ENCODE measurements at regions not wholly inside any gene's neighbourhood (a gene's known extent, or its start where the extent isn't known, plus 50 kb on each side); places are given as distances from the start of the nearest gene placed in this dataset.
"Not testable (repeated sequence)": the region's sequence is repeated elsewhere in the genome, so short reads cannot be mapped to it uniquely, and the experiment has no call there.

- Mint-ChIP-seq H3K9me3 (peaks cover 11% of the 10 kb centered on the region), H3K27me3 (ENCODE audit: low read depth) (no peaks in the 10 kb centered on the region), H3K36me3 (ENCODE audit: insufficient read depth) (no peaks in the 10 kb centered on the region), H3K4me3 (no peak overlapping the region), H3K4me1 (ENCODE audit: low read depth) (no peaks in the 10 kb centered on the region)
- ATAC-seq (no peak), DNase-seq (no peak)
Measured at GRCh38 chr4:12926189-12927066, 557.7 kb downstream of the RAB28 start.

DNA sequence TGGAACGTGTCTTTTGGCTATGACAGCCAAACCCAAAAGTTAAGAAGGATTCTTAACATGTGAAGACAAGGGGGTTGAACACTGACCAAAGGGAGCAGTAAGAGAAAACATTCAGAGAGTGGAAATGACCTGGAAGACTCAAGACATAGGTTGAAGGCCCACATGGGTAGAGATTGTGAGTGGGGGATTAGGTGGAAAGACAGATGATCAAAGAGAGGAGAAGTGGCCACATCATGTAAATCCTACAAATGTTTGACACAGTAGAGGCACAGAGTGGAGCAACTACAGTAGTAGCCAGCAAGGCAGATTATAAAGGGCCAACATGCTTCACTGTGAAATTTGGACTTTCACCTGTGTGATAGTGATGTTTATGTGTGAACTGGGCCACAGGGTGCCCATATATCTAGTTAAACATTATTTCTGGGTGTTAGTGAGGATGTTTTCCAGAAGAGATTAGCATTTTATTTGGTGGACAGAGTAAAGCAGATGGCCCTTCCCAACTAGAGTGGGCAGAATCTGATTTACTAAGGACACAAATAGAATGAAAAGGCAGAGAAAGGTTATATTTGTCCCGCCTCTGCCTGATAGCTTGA is 559.3 kb downstream of the RAB28 start:
- ATAC-seq, result no peak
- Mint-ChIP-seq H3K4me1 (ENCODE audit: low read depth) (no peaks in the 10 kb centered on the region), H3K36me3 (ENCODE audit: insufficient read depth) (no peaks in the 10 kb centered on the region), H3K9me3 (peaks cover 8% of the 10 kb centered on the region), H3K4me3 (no peak overlapping the region), H3K27me3 (ENCODE audit: low read depth) (no peaks in the 10 kb centered on the region)
- no peak for DNase-seq

- no peaks in the 10 kb centered on the region for H3K27me3 Mint-ChIP-seq (ENCODE audit: low read depth)
- no peaks in the 10 kb centered on the region for H3K36me3 Mint-ChIP-seq (ENCODE audit: insufficient read depth)
- peaks cover 4% of the 10 kb centered on the region for H3K9me3 Mint-ChIP-seq
- DNase-seq (no peak), ATAC-seq (no peak)
- H3K4me1 Mint-ChIP-seq (ENCODE audit: low read depth), result no peaks in the 10 kb centered on the region
- H3K4me3 Mint-ChIP-seq, result no peak overlapping the region
Measured at GRCh38 chr4:12924253-12924652, 559.9 kb downstream of the RAB28 start.

GRCh38 chr4:12912896-12913418 is 571.2 kb downstream of the RAB28 start:
- no peak for DNase-seq
- H3K4me3 Mint-ChIP-seq, result no peak overlapping the region
- ATAC-seq, result no peak
- no peaks in the 10 kb centered on the region for H3K4me1 Mint-ChIP-seq (ENCODE audit: low read depth)
- no peaks in the 10 kb centered on the region for H3K36me3 Mint-ChIP-seq (ENCODE audit: insufficient read depth)
- H3K27me3 Mint-ChIP-seq (ENCODE audit: low read depth), result no peaks in the 10 kb centered on the region
- H3K9me3 Mint-ChIP-seq, result peaks cover 18% of the 10 kb centered on the region

- no peaks in the 10 kb centered on the region for H3K36me3 Mint-ChIP-seq (ENCODE audit: insufficient read depth)
- H3K27me3 Mint-ChIP-seq (ENCODE audit: low read depth), result no peaks in the 10 kb centered on the region
- peaks cover 18% of the 10 kb centered on the region for H3K9me3 Mint-ChIP-seq
- ATAC-seq (no peak), DNase-seq (no peak)
- no peaks in the 10 kb centered on the region for H3K4me1 Mint-ChIP-seq (ENCODE audit: low read depth)
- no peak overlapping the region for H3K4me3 Mint-ChIP-seq
Measured at GRCh38 chr4:12911750-12912358, 572.3 kb downstream of the RAB28 start.

GRCh38 chr4:12903640-12904039 is 580.5 kb downstream of the RAB28 start:
- DNase-seq; H3K4me3 Mint-ChIP-seq; H3K4me1 Mint-ChIP-seq (ENCODE audit: low read depth); ATAC-seq; H3K27me3 Mint-ChIP-seq (ENCODE audit: low read depth); H3K9me3 Mint-ChIP-seq; H3K36me3 Mint-ChIP-seq (ENCODE audit: insufficient read depth): not testable (repeated sequence)

DNA sequence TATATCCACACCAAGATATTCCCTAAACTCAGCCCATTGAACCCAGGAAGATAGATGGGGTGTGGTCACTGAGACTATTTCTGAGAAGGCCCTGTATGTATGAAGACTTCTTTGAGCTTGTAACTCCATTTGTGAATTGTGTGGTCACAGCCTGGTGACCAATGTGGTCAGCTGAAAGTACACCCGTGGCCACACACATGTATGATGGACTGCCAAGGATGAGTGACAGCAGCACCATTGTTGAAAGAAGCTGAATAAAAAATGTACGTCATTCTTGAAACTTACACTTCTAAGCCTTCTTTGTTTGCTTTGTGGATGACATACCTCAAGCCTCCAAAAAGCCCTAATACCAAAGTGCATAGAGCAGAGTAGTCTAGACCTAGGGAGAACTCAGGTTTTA is 581.4 kb downstream of the RAB28 start:
- H3K4me3 Mint-ChIP-seq, result no peak overlapping the region
- peaks cover 6% of the 10 kb centered on the region for H3K9me3 Mint-ChIP-seq

DNA sequence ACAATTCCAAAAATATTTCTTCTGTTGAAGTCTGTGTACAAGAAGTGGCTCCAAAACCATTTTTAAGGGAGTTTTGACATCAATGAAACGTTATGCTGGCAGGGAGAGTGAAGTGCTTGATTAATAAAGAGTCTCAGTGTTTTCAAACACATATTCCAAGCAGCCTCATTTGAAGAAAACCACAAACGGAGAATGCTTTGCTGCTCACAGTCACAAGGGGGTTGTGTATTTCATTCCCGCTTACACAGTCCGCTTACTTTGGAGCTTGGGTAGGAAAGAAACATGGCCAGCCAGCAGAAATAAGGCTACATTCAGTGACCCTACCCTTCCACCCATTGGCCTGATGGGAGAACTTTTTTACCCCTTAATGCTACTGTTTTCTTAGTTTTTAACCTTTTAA is 586.2 kb downstream of the RAB28 start:
- peaks cover 6% of the 10 kb centered on the region for H3K9me3 Mint-ChIP-seq

More for the DNA sequence above, 581.4 kb downstream of the RAB28 start:
- ATAC-seq (no peak), DNase-seq (no peak)
- Mint-ChIP-seq H3K36me3 (ENCODE audit: insufficient read depth) (no peaks in the 10 kb centered on the region), H3K4me1 (ENCODE audit: low read depth) (no peaks in the 10 kb centered on the region), H3K27me3 (ENCODE audit: low read depth) (no peaks in the 10 kb centered on the region)

DNA sequence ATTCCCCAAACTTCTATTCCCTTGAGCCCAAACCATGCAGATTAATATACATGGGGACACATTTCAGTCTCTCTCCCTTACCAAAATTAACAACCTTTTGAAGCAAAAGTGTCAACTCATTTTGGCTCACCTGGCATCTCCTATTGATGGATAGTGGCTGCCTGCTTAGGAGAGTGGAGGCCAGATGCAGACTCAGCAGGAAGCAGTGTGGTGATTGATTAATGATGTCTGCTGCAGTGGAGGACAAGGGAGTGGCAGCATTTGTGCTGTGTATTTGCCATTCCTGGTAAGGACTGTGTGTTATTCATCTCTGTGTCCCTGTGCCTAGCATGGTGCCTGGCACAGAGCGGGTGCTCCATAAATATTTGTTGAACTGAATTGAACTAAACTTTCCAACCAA is 590.1 kb downstream of the RAB28 start:
- H3K4me3 Mint-ChIP-seq, result no peak overlapping the region

More for the DNA sequence above, 586.2 kb downstream of the RAB28 start:
- no peak overlapping the region for H3K4me3 Mint-ChIP-seq
- ATAC-seq (no peak), DNase-seq (no peak)
- H3K36me3 Mint-ChIP-seq (ENCODE audit: insufficient read depth), result no peaks in the 10 kb centered on the region
- no peaks in the 10 kb centered on the region for H3K27me3 Mint-ChIP-seq (ENCODE audit: low read depth)
- H3K4me1 Mint-ChIP-seq (ENCODE audit: low read depth), result no peaks in the 10 kb centered on the region

GRCh38 chr4:12889054-12889453 is 595.1 kb downstream of the RAB28 start:
- DNase-seq (no peak), ATAC-seq (no peak)
- no peaks in the 10 kb centered on the region for H3K36me3 Mint-ChIP-seq (ENCODE audit: insufficient read depth)
- no peak overlapping the region for H3K4me3 Mint-ChIP-seq
- H3K4me1 Mint-ChIP-seq (ENCODE audit: low read depth), result no peaks in the 10 kb centered on the region
- H3K9me3 Mint-ChIP-seq, result peaks cover 15% of the 10 kb centered on the region
- H3K27me3 Mint-ChIP-seq (ENCODE audit: low read depth), result no peaks in the 10 kb centered on the region

More for the DNA sequence above, 590.1 kb downstream of the RAB28 start:
- H3K36me3 Mint-ChIP-seq (ENCODE audit: insufficient read depth), result no peaks in the 10 kb centered on the region
- no peaks in the 10 kb centered on the region for H3K4me1 Mint-ChIP-seq (ENCODE audit: low read depth)
- H3K27me3 Mint-ChIP-seq (ENCODE audit: low read depth), result no peaks in the 10 kb centered on the region
- peaks cover 4% of the 10 kb centered on the region for H3K9me3 Mint-ChIP-seq
- no peak for ATAC-seq
- no peak for DNase-seq

GRCh38 chr4:12884846-12885796 is 599.0 kb downstream of the RAB28 start:
- DNase-seq, result no peak
- no peak overlapping the region for H3K4me3 Mint-ChIP-seq
- no peaks in the 10 kb centered on the region for H3K27me3 Mint-ChIP-seq (ENCODE audit: low read depth)
- H3K4me1 Mint-ChIP-seq (ENCODE audit: low read depth), result no peaks in the 10 kb centered on the region
- no peaks in the 10 kb centered on the region for H3K36me3 Mint-ChIP-seq (ENCODE audit: insufficient read depth)
- no peak for ATAC-seq
- H3K9me3 Mint-ChIP-seq, result peaks cover 15% of the 10 kb centered on the region

DNA sequence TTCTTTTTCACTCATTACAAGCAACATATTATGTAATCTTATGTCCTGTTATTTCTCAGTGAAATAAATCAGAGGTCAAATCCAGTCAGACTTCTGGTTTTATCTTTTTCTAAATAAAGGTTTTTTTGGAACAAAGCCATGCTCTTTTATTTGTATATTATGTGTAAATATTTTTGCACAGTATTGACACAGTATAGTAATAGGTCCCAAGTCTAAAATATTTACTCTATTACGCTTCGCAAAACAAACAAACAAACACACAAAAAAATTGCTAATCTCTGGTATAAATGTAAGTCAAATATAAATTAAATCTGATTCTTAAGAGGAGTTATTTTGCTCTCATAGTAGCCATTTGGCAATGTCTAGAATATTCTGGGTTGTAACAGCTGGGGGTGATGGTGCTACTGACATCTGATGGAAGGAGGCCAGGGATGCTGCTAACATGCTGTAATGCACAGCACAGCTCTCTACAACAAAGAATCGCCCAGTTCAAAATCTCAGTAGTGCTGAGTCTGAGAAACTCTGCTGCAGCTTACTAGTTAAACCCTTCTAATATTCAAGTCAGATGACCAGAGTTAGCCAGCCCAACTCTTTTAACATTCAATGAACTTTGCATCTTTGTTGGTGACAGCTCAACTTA is 602.1 kb downstream of the RAB28 start:
- ATAC-seq (no peak), DNase-seq (no peak)
- H3K27me3 Mint-ChIP-seq (ENCODE audit: low read depth), result no peaks in the 10 kb centered on the region
- no peak overlapping the region for H3K4me3 Mint-ChIP-seq
- H3K9me3 Mint-ChIP-seq, result peaks cover 10% of the 10 kb centered on the region
- H3K4me1 Mint-ChIP-seq (ENCODE audit: low read depth), result no peaks in the 10 kb centered on the region
- H3K36me3 Mint-ChIP-seq (ENCODE audit: insufficient read depth), result no peaks in the 10 kb centered on the region

GRCh38 chr4:12880844-12881243 is 603.3 kb downstream of the RAB28 start:
- Mint-ChIP-seq H3K27me3 (ENCODE audit: low read depth) (no peaks in the 10 kb centered on the region), H3K9me3 (peaks cover 10% of the 10 kb centered on the region), H3K4me1 (ENCODE audit: low read depth) (no peaks in the 10 kb centered on the region), H3K36me3 (ENCODE audit: insufficient read depth) (no peaks in the 10 kb centered on the region), H3K4me3 (no peak overlapping the region)
- ATAC-seq, result no peak
- no peak for DNase-seq
